Inferior parietal cortex (tissue), 1 donor: ENCODE measurements at regions not wholly inside any gene's neighbourhood (a gene's known extent, or its start where the extent isn't known, plus 50 kb on each side); places are given as distances from the start of the nearest gene placed in this dataset.
"Not testable (repeated sequence)": the region's sequence is repeated elsewhere in the genome, so short reads cannot be mapped to it uniquely, and the experiment has no call there.

Experiments used
- DNase-seq: peaks from one replicate; pipeline ENCODE4 v3.0.0-alpha.2; 2016; ENCODE audit errors: extremely low spot score

DNA sequence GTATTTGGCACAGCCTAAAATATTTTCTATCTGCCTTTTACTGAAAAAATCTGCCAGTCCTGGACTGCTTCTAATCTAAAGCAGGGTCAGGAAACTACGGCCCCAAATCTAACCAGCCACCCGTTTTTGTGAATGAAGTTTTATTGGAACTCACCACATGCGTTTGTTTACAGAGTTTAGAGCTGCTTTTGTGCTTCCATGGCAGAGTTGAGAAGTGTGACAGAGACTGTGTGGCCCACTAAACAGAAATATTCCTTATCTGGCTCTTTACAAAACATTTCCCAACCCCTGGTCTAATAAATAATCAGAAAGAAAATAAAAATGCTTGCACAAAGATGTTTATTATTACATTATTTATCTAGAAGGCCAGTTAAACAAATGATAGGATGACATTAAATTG lies 110.2 kb downstream of the COPRS start:
- no peak for DNase-seq

DNA sequence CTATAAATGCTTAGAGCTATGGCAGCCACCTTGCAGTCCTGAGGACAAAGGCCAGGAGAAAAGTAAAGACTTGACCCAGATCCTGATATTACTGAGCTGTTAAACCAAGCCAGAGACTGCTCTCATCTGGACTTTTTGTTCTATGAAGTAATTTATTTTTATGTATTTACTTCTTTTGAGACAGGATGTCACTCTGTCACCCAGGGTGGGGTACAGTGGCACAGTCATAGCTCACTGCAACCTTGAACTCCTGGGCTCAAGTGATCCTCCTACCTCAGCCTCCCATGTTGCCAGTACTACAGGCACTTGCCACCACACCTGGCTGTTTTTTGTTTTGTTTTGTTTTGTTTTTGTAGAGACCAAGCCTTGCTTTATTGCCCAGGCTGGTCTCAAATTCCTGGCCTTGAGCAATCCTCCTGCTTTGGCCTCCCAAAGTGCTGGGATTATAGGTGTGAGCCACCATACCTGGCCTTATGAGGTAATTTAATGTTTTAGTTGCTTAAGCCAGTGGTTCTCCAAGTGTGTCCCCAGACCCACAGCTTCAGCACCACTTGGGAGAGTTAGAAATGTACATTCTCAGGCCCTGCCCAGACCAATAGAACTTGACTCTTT lies 112.1 kb downstream of the COPRS start:
- DNase-seq, result no peak

DNA sequence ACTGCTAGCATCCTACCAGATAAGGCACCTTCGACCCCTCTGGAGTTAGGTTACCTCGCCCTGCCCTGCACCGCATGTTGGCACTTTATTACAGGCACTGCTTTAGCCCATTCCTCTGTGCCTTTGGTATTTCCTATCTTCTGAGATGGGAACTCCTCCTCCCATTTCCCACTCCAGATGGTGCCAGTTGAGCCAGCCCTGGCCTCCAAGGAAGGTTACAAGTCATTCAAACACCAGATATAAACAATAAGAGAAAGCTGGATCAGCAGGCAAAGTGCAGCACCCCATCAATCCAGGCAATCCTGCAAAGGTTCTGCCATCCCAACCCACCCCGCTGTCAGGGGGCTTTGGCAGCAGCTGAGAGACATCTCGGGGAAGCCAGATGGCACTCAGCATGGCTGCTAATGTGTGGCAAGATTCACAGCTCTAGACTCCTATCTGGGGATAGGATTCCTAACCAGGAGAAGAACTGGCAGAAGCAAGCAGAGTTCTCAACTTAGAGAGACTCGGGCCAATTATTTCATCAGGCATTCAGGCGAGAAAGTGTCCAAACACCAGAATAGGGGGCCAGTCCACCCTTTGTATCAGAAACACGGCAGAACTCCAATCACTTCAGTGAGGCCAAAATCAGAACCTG lies 113.0 kb downstream of the COPRS start:
- DNase-seq, result no peak

DNA sequence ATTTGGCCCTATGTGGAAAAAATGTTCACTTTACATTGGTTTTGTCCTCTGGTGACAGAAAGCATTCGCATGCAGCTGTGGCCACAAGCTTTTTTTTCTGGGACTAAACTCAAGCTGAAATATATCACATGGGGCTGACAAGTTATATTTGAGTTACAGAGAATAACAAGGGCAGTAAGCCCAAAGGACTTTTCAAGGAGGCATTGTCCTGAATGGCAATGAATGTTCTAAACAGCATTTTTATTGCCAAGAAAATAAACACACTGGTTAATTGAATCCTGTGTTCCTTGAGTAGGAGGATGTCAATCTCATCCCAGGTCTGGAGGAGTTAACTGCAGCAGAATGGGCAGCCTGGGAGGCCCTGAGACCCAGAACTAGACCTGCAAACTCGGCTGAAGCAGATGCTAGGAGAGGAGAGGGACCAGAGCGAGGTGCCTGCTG lies 114.5 kb downstream of the COPRS start:
- DNase-seq, result no peak

DNA sequence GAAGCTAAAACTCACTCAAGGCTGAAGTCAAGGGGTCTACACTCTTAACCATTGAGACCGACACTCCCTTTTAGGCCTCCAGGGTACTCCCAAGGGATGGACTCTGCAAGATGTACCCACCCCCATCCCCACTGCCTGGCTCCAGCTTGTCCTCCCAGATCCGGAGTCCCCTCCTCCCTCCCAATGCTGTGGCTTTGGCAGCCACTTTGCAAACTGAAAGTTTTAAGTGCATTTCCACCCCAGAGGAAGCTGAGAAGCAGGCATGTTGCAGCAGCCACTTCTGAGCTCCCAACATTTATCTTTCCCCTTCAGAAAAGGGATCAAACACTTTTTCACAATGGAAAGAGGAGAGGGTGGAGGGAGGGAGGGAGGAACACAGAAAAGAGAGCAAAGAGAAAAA lies 115.2 kb downstream of the COPRS start:
- DNase-seq, result no peak

DNA sequence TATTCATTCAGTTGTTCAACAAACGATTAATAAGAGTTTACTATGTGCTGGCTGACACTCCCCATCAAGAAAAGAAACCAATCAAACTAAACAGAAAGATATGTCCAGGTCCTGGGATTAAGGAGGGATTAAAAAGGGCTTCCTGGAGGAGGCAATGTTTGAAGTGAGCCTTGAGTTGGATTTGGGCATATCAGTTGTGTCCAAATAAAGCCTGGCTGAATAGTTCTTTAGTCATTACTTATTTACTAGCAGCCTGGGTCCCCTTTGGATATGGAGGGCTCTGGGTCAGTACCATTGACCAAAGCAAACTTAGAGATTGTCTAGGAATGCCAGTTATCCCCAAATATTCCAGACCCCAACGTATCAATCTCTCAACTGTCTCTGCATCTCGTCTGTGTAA lies 117.7 kb downstream of the COPRS start:
- DNase-seq, result no peak

DNA sequence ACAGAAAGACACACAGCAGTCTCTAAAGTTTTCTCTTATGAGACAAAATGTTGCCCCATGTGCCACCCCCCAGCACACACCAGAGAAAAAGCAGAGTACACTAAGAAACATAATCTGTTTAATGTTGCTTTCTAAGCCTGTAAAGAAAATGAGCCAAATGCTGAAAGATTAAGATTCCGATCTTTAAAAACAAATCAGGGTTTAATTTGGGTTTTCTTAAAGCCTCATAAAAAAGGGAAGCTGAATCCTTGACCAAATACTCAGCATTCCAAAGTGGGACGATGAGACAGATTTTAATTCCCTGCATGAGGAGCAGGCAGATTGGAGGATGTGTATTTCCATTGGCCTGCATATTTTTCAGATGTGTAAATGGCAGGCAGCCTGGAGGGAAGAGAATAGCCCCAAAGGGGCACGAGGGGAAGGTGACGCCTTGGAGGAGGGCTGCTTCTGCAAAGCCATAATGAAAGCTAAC lies 118.4 kb downstream of the COPRS start:
- no peak for DNase-seq

DNA sequence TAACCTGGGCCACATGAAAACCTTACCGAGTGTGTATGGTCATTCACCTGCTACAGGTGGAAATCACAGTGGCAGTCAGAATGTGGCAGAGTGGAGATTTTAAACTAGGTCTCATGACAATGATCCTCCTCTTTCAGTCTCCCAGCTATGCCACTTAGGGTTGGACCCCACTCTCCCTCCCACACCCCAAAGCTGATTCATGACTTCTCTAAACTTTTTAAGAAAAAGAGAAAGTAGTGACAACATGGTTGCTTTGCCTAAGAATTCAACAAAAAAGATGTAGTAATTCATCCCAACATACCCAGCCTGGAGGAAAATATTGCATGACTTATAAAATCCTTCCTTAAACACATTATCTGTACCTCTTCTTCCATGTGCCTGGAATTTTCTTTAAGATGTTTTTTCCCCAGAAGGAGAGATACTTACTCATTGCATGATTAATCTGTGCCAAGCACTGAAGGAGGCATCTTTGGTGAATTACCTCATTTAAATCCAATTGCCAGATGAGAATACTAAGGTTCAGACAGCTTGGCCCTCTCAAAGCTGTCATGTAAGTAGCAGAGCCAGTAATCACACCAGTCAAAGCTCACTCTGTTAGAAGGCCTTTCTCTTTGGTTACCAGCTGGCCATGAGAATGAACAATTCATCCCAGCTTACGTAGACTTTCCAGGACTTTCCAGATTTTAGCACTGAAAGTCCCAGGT lies 119.9 kb downstream of the COPRS start:
- DNase-seq, result peak; percentile 29

DNA sequence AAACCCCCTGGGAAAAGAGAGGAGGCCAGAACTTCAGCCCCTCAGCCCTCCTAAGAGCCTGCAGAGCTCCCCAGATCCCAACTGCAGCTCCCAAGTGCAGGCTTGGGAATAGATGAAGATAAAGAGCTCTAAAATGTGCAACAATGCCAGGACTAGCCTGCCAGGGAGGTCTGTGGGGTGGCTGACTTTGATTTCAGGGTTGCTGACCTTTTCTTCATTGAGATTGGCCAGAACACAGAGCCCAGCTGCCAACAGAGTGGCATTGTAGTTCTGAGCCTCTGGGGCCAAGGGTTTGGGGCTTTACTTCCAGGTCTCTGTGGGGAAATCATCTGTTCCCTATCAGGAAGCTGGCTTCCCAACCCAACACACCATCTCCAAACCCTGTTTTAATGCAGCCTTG lies 120.6 kb downstream of the COPRS start:
- no peak for DNase-seq

DNA sequence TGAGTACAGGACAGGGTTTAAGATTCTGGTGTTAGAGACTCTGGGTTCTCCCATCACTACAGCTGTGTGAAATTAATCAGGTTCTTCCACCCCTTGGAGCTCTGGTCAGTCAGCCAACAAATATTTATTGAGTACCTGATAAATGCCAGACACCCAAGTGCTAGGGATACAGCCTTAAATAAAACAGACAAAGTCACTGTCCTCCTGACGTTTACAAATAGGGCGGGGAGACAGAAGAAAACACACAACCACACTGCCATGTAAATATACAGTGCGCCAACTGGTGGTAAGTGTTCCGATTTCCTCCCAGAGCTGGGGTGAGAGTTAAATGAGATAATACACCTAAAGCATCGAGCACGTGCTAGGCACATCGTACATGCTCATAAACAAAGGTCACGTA lies 121.0 kb downstream of the COPRS start:
- DNase-seq, result no peak

DNA sequence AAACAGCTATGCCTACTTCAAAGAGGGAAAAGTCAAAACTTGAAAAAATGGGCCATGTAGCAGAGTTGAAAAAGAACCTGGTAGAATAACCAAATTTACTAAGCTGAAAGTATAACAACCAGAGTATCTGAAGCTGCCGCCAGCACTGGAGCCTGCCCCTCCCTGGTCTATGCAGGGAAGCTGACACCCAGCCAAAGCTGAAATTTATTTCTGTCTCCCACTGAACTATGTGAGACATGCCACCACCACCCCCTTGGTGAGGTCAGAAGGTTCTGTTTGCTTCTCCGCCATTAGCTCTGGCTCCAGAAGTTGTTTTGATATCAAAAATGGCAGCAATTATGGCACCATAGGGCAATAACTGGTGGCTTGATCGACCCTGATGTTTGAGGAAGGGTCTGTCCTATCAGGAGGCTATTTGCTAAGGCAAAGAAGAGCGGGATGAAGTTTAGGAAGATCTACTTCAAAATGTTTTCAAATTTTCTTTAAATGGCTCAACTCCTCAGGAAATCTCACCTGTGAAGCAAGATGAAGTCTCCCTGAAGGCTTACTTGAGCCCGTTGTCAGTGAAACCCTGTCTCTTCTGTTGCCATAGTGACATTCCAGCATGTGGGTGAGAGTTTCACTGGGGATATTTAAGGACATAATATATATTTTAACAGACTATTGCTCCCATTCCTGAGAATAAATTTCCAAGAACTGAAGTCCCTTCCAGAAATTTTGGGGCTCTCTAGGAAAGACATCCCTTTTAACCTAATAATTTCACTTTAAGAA lies 122.0 kb downstream of the COPRS start:
- no peak for DNase-seq

DNA sequence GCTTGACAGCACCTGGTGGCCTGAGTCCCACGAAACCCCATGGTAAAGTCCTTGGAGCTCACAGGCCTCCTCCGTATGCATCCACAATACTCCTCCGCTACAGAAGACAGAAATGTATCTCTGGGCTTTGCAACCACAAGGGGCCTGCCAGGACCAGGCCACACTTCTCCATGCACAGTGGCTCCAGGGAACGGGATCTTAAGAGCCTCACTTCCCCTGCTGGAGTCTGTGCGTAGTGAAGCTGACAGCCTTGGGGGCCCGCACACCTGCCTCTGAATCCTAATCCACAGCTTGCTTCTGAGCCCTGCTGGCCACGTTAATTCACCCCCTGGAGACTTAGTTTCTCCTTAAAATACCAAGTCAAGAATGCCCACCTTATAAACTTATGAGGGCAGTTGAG lies 125.7 kb downstream of the COPRS start:
- no peak for DNase-seq

DNA sequence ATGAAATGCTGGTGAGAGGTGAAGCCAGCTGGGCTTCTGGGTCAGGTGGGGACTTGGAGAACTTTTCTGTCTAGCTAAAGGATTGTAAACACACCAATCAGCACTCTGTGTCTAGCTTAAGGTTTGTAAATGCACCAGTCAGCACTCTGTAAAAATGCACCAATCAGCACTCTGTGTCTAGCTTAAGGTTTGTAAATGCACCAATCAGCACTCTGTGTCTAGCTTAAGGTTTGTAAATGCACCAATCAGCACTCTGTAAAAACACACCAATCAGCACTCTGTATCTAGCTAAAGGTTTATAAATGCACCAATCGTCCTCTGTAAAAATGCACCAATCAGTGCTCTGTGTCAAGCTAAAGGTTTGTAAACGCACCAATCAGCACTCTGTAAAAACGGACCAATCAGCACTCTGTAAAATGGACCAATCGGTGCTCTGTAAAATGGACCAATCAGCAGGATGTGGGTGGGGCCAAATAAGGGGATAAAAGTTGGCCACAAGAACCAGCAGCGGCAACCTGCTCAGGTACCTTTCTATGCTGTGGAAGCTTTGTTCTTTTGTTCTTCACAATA lies 127.4 kb downstream of the COPRS start:
- not testable (repeated sequence) for DNase-seq

DNA sequence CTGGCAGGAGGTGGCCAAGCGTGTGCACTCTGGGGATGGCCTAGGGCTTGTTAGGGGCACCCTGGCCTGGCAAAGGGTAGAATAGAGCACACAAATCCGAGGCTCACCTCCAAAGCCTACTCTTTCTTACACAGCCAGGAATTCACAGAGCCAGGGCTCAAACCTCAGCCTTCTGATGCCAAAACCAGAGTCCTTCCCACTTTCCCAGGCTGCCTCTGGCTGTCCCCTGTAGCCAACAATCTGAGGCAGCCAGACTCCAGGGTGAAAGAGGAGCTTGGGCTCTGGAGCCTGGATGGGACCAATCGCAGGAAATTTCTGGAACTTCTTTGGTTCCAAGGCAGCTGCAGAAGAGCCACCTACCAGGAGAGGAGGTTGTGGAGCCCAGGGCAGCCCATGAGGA lies 127.9 kb downstream of the COPRS start:
- DNase-seq, result no peak

DNA sequence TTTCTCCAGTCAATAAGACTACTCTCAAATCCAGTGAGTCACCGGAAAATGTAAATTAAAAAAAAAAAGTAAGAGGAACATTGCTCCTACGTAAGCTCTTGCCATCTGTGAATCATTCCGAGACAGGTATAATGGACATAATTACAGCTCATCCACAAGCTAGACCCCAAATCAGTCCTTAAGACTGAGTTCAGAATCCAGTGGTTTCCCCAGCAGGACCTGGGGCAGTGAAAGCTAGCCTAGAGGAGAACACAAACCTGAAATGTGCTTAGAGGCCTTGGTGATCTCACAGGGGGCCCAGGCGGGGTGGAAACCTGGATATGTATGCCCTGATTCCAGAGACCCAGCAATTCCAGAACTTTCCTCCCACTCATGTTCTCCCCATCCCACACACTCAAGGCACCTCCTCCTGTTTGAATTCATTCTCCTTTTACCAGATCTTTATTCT lies 132.0 kb downstream of the COPRS start:
- DNase-seq, result peak; percentile 13

DNA sequence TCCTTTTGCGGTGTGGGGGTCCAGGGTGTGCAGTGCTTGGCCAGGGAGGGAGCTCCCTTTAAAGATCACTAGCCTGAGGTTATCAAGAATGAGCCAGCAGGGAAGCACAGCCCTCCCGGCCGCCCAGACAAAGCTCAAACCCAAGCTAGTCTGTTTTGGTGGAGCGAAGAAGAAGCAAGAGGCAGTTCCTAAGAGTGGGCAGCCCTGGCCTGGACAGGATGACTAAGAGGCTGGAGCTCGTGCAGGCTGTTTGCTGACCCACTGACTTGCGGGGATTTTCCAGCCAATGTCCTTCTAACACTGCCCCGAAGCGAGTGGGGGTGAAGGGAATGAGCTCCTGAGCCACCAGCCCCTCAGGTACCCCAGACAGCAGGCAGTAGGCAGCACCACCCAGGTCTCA lies 134.4 kb downstream of the COPRS start:
- no peak for DNase-seq

DNA sequence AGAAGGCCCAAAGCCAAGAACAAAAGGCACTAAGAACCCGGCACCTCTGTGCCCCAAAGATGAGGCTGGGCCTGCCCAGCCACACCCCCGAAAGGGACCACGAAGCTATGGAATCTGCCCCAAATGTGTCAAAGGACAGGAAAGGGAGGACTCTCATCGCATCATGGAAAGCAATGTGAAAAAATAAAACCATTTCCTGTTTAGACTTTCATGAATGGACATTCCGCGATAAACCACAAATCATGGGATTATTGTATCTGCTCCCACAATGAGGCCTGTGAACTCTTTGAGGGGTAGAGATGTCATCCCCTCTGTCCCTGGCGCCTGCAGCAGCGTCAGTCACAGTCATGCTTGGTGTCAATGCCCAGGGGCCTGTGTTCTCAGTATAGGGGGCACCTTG lies 135.0 kb downstream of the COPRS start:
- DNase-seq, result no peak

DNA sequence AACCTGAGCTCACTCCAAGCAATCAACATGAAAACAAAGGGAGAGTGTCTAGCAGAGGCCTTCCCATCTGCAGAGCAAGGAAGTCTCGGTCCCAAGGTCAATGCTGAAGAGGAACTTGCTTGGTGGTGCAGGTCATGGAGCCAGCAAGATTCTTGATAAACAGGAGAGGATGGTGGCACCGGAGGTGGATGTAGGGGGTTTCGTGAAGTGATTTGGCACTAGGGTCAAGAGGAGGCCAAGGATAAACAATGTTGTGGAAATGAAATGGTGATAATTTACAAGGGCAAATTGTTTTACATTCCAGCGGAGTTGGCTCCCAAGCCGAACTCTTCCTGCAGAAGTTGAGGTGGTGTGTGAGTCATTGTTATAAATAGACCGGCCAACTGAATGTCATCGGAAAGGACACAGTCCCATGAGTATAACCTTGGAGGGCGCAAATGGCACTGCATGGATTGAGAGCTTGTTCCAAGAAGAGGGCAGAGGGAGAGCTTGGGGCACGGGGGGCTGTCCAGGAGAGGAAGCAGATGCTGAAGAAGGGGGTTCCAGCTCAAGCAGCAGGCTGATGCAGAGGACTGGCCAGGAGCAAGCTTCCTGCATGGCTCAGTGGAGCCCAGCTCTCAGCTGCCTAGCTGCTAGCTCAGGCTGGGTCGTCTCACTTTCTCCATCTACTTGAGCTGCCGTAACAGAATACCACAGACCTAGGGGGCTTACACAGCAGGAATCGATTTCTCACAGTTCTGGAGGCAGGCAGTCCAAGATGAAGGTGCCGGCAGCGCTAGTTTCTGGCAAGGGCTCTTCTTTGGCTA lies 136.6 kb downstream of the COPRS start:
- no peak for DNase-seq

DNA sequence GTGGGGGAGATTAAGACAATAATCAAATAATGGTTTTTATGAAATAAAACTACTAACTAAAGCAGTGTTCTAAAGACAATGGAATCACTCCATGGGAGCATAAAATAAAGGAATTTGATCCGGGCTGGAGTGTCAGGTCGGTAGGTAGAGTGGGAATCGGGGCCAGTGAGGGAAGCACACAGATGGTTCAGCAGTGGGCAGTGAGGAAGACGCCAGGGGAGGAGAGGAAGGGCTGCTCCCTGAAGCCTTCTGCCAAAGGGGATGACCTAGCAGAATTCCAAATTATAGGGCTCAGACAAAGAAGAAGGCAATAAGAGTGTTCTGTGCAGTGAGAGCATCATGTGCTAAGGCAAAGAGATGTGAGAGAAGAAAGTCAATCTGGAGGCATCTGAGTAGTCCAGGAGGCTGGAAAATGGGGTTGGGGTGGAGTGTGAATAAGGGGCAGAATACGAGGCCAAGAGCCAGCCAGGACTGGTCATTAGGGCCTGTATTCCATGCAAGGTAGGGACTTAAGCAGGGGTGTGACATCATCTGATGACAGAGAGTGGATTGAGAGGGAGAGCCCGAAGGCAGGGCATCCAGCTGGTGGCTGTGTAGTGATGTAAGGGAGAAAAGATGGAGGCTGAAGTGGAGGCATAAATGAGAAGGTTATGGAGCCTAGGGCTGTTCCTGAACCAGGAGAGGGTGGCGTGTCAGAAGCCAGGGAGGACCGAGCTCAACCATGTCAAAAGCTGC lies 137.6 kb downstream of the COPRS start:
- no peak for DNase-seq

DNA sequence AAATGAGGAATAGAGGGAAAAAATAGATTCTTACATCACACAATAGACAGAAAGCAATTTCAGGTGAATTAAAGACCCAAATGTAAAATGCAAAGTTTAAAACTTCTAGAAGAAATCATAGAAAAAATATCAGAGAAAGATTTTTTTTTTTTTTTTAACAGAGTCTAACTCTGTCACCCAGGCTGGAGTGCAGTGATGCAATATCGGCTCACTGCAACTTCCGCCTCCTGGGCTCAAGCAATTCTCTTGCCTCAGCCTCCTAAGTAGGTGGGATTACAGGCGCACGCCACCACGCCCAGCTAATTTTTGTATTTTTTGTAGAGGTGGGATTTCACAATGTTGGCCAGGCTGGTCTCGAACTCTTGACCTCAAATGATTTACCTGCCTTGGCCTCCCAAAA lies 141.8 kb downstream of the COPRS start:
- not testable (repeated sequence) for DNase-seq
